ENCODE measurements at regions not wholly inside any gene's neighbourhood (a gene's known extent, or its start where the extent isn't known, plus 50 kb on each side); places are given as distances from the start of the nearest gene placed in this dataset.
"Not testable (repeated sequence)": the region's sequence is repeated elsewhere in the genome, so short reads cannot be mapped to it uniquely, and the experiment has no call there.

- in situ Hi-C loops (cut with HindIII; ENCODE audit: low sequenced_read_pairs): no loop called here
- DNase-seq (ENCODE audit: low spot score): no peak
Observed at GRCh38 chr5:53733853-53734252, 173.4 kb downstream of the NDUFS4 start.

- in situ Hi-C loops (cut with HindIII; ENCODE audit: low sequenced_read_pairs): no loop called here
- DNase-seq (ENCODE audit: low spot score): no peak
Observed at GRCh38 chr5:53738105-53738504, 177.7 kb downstream of the NDUFS4 start.

- in situ Hi-C loops (cut with HindIII; ENCODE audit: low sequenced_read_pairs): no loop called here
- no peak for DNase-seq (ENCODE audit: low spot score)
Observed at GRCh38 chr5:53739111-53739510, 178.7 kb downstream of the NDUFS4 start.

- in situ Hi-C loops (cut with HindIII; ENCODE audit: low sequenced_read_pairs): no loop called here
- no peak for DNase-seq (ENCODE audit: low spot score)
Observed at GRCh38 chr5:53749621-53750020, 189.2 kb downstream of the NDUFS4 start.

- DNase-seq (ENCODE audit: low spot score); in situ Hi-C loops (cut with HindIII; ENCODE audit: low sequenced_read_pairs): not testable (repeated sequence)
Observed at GRCh38 chr5:53752282-53752681, 191.8 kb downstream of the NDUFS4 start.

GRCh38 chr5:53766673-53767072 lies 206.2 kb downstream of the NDUFS4 start:
- in situ Hi-C loops (cut with HindIII; ENCODE audit: low sequenced_read_pairs): no loop called here
- no peak for DNase-seq (ENCODE audit: low spot score)

GRCh38 chr5:53777864-53778618 lies 217.6 kb downstream of the NDUFS4 start:
- in situ Hi-C loops (cut with HindIII; ENCODE audit: low sequenced_read_pairs): no loop called here
- no peak for DNase-seq (ENCODE audit: low spot score)

- peak; percentile 6 for DNase-seq (ENCODE audit: low spot score)
- in situ Hi-C loops (cut with HindIII; ENCODE audit: low sequenced_read_pairs): no loop called here
Observed at GRCh38 chr5:53779541-53779981, 219.1 kb downstream of the NDUFS4 start.

GRCh38 chr5:53782620-53783019 lies 222.2 kb downstream of the NDUFS4 start:
- in situ Hi-C loops (cut with HindIII; ENCODE audit: low sequenced_read_pairs): no loop called here
- DNase-seq (ENCODE audit: low spot score): no peak

GRCh38 chr5:53783624-53784228 lies 223.3 kb downstream of the NDUFS4 start:
- in situ Hi-C loops (cut with HindIII; ENCODE audit: low sequenced_read_pairs): no loop called here
- DNase-seq (ENCODE audit: low spot score): no peak

GRCh38 chr5:53784596-53784995 lies 224.2 kb downstream of the NDUFS4 start:
- in situ Hi-C loops (cut with HindIII; ENCODE audit: low sequenced_read_pairs): no loop called here
- DNase-seq (ENCODE audit: low spot score): no peak

- in situ Hi-C loops (cut with HindIII; ENCODE audit: low sequenced_read_pairs): no loop called here
- no peak for DNase-seq (ENCODE audit: low spot score)
Observed at GRCh38 chr5:53785924-53786323, 225.5 kb downstream of the NDUFS4 start.

GRCh38 chr5:53790026-53790425 lies 229.6 kb downstream of the NDUFS4 start:
- in situ Hi-C loops (cut with HindIII; ENCODE audit: low sequenced_read_pairs): no loop called here
- no peak for DNase-seq (ENCODE audit: low spot score)

GRCh38 chr5:53792338-53792737 lies 231.9 kb downstream of the NDUFS4 start:
- in situ Hi-C loops (cut with HindIII; ENCODE audit: low sequenced_read_pairs): no loop called here
- DNase-seq (ENCODE audit: low spot score): no peak

GRCh38 chr5:53799644-53800043 lies 239.2 kb downstream of the NDUFS4 start:
- DNase-seq (ENCODE audit: low spot score); in situ Hi-C loops (cut with HindIII; ENCODE audit: low sequenced_read_pairs): not testable (repeated sequence)

- in situ Hi-C loops (cut with HindIII; ENCODE audit: low sequenced_read_pairs); DNase-seq (ENCODE audit: low spot score): not testable (repeated sequence)
Observed at GRCh38 chr5:53808392-53808791, 248.0 kb downstream of the NDUFS4 start.

GRCh38 chr5:53814819-53815218 lies 254.4 kb downstream of the NDUFS4 start:
- in situ Hi-C loops (cut with HindIII; ENCODE audit: low sequenced_read_pairs): no loop called here
- DNase-seq (ENCODE audit: low spot score): no peak

GRCh38 chr5:53815471-53815870 lies 255.0 kb downstream of the NDUFS4 start:
- in situ Hi-C loops (cut with HindIII; ENCODE audit: low sequenced_read_pairs): no loop called here
- DNase-seq (ENCODE audit: low spot score): no peak

- no peak for DNase-seq (ENCODE audit: low spot score)
- in situ Hi-C loops (cut with HindIII; ENCODE audit: low sequenced_read_pairs): no loop called here
Observed at GRCh38 chr5:53817183-53817582, 256.7 kb downstream of the NDUFS4 start.

GRCh38 chr5:53819482-53819881 lies 259.0 kb downstream of the NDUFS4 start:
- in situ Hi-C loops (cut with HindIII; ENCODE audit: low sequenced_read_pairs): no loop called here
- DNase-seq (ENCODE audit: low spot score): no peak
